ENCODE measurements at regions not wholly inside any gene's neighbourhood (a gene's known extent, or its start where the extent isn't known, plus 50 kb on each side); places are given as distances from the start of the nearest gene placed in this dataset.
"Not testable (repeated sequence)": the region's sequence is repeated elsewhere in the genome, so short reads cannot be mapped to it uniquely, and the experiment has no call there.

DNA sequence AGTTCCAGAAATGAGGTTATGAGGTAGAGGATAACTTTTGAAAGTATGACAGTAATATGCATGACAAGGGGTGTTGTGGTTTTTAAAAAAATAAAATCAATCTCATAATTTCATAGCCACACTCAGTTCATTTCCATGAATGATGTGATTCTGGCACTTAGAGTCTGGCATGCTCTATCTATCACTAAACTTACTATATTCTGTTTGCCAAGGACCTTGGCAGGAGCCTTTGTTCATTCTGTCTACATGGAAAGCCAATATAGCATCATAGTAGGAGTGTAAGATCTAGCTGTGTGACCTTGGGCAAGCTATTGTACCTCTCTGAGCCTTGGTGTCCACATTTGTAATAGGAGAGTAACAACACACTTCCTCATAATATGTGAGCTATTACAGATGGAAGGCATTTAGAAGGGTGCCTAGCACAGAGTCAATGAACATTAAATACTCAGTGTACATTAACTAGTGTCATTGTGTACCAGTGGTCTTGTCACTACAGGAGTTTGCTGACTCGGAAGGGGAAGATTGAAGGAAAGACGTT is 507.6 kb downstream of the SOX6 start (continued):
- no peak for TF ChIP-seq ZNF274 (IDR thresholded peaks at IDR 0.05; ENCODE audit: low read depth, low read length)
- TF ChIP-seq, protein P1, sequence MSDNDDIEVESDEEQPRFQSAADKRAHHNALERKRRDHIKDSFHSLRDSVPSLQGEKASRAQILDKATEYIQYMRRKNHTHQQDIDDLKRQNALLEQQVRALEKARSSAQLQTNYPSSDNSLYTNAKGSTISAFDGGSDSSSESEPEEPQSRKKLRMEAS (IDR thresholded peaks at IDR 0.05) = no peak

DNA sequence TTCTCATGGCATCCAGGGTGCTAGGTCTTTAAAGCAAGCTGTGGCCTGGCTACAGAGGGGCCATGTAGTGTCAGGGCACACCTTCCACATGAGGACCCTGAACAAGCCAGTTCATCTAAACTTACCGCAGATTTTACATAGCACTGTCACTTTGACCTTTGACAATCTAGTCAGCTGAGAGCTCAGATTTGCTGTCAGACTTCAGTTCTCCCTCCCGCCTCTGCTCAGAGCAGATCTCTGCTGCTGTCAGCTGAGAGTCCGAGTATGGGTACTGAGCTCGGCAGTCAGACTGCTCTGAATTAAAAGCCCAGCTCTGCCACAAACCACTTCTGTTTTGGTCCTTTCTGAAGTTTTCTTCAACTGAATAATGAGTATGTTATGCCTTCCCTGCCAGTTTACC is 507.1 kb downstream of the SOX6 start:
- no peaks in the 10 kb centered on the region for H3K4me1 ChIP-seq (ENCODE audit: control insufficient read depth in 1 of 2, insufficient read depth in 2 of 2, low read length in 2 of 2)
- DNase-seq (ENCODE audit: low read depth, low spot score) (no peak), ATAC-seq (no peak)
- no peak overlapping the region for H2AFZ ChIP-seq (ENCODE audit: low read depth, low read length, poor library complexity, severe bottlenecking)
- ChIA-PET RAD21 (ENCODE audit: low non-redundant PET in 1 of 2, low total read pairs in 2 of 2, uncharacterized antibody in 2 of 2, unreplicated experiment in 2 of 2) (no interaction called here), POLR2A (no interaction called here), CTCF (interaction anchor here (1.3 kb wide), 1 partner anchor 764 kb away, joined by 6 read pairs; no protein-coding TSS in a partner anchor)
- H3K36me3 ChIP-seq (ENCODE audit: control insufficient read depth in 1 of 2, insufficient read depth in 2 of 2, low read length in 2 of 2) = no peaks in the 10 kb centered on the region
- no peak overlapping the region for H3K27ac ChIP-seq (ENCODE audit: low read depth, low read length)
- no peaks in the 10 kb centered on the region for H3K9me3 ChIP-seq (ENCODE audit: control insufficient read depth in 1 of 2, insufficient read depth in 1 of 2, low read depth in 1 of 2, low read length in 2 of 2)
- H3K9me2 ChIP-seq (ENCODE audit: insufficient read depth) = no peaks in the 10 kb centered on the region
- intact Hi-C loops (cut with micrococcal nuclease) = no loop called here
- TF ChIP-seq SIN3A (IDR thresholded peaks at IDR 0.05; ENCODE audit: low read depth) = no peak
- TF ChIP-seq ZNF274 (IDR thresholded peaks at IDR 0.05; ENCODE audit: low read depth, low read length) = no peak
- TF ChIP-seq TCF7L2 (IDR thresholded peaks at IDR 0.05; ENCODE audit: borderline replicate concordance, extremely low read depth, insufficient read depth, insufficient read length) = no peak
- TF ChIP-seq EZH2 (IDR thresholded peaks at IDR 0.05) = no peak
- TF ChIP-seq, protein P1 (IDR thresholded peaks at IDR 0.05) = no peak
- no peak for TF ChIP-seq POLR2AphosphoS5 (IDR thresholded peaks at IDR 0.05; ENCODE audit: low read depth, low read length)
- TF ChIP-seq JUND (IDR thresholded peaks at IDR 0.05) = no peak
- no peak for TF ChIP-seq SP1 (IDR thresholded peaks at IDR 0.05; ENCODE audit: low read depth)
- no peak for TF ChIP-seq RAD21 (IDR thresholded peaks at IDR 0.05; ENCODE audit: low read depth)
- TF ChIP-seq EZH2phosphoT487 (IDR thresholded peaks at IDR 0.05; ENCODE audit: borderline replicate concordance) = no peak
- TF ChIP-seq CBX3 (IDR thresholded peaks at IDR 0.05; ENCODE audit: low read depth) = no peak
- TF ChIP-seq ATF3 (IDR thresholded peaks at IDR 0.05) = no peak
- H3K4me3 ChIP-seq (replicated peaks in 1 of 2; ENCODE audit: low read depth in 1 of 2, low read length in 2 of 2) = no peak overlapping the region
- H3K79me2 ChIP-seq (ENCODE audit: insufficient read depth, low read length) = no peaks in the 10 kb centered on the region
- H3K27me3 ChIP-seq (ENCODE audit: insufficient read depth, low read length) = peaks cover 39% of the 10 kb centered on the region
- no peak overlapping the region for H3K9ac ChIP-seq (ENCODE audit: low read length)
- BruUV-seq (replicated peaks) = no TSS peak
- no peaks in the 10 kb centered on the region; the same call in 1 of the 2 replicates for H4K20me1 ChIP-seq (ENCODE audit: insufficient read depth)
- no peak overlapping the region for H3K4me2 ChIP-seq (ENCODE audit: low read length)

GRCh38 chr11:15850335-15850734 is 506.0 kb downstream of the SOX6 start:
- H3K4me3 ChIP-seq (replicated peaks in 1 of 2; ENCODE audit: low read depth in 1 of 2, low read length in 2 of 2); H3K27ac ChIP-seq (ENCODE audit: low read depth, low read length); BruUV-seq (replicated peaks); DNase-seq (ENCODE audit: low read depth, low spot score); H4K20me1 ChIP-seq (ENCODE audit: insufficient read depth); H3K9ac ChIP-seq (ENCODE audit: low read length); H3K79me2 ChIP-seq (ENCODE audit: insufficient read depth, low read length); RAD21 ChIA-PET (ENCODE audit: low non-redundant PET in 1 of 2, low total read pairs in 2 of 2, uncharacterized antibody in 2 of 2, unreplicated experiment in 2 of 2); ATAC-seq; H3K9me2 ChIP-seq (ENCODE audit: insufficient read depth); POLR2A ChIA-PET; intact Hi-C loops (cut with micrococcal nuclease); H3K36me3 ChIP-seq (ENCODE audit: control insufficient read depth in 1 of 2, insufficient read depth in 2 of 2, low read length in 2 of 2); H2AFZ ChIP-seq (ENCODE audit: low read depth, low read length, poor library complexity, severe bottlenecking); H3K4me1 ChIP-seq (ENCODE audit: control insufficient read depth in 1 of 2, insufficient read depth in 2 of 2, low read length in 2 of 2); H3K4me2 ChIP-seq (ENCODE audit: low read length); H3K9me3 ChIP-seq (ENCODE audit: control insufficient read depth in 1 of 2, insufficient read depth in 1 of 2, low read depth in 1 of 2, low read length in 2 of 2): not testable (repeated sequence)
- peaks cover 39% of the 10 kb centered on the region for H3K27me3 ChIP-seq (ENCODE audit: insufficient read depth, low read length)
- CTCF ChIA-PET = interaction anchor here (1.3 kb wide), 1 partner anchor 763 kb away, joined by 6 read pairs; no protein-coding TSS in a partner anchor

Data from HCT116 (cell line).